GM12891 (cell line): ENCODE measurements at regions not wholly inside any gene's neighbourhood (a gene's known extent, or its start where the extent isn't known, plus 50 kb on each side); places are given as distances from the start of the nearest gene placed in this dataset.

Experiments
- POLR2A ChIP-seq: IDR thresholded peaks from 2 replicates; pipeline ENCODE4 v1.6.1; 2011; ENCODE audit warnings: low read depth, low read length, control low read depth
- POLR2AphosphoS5 ChIP-seq: IDR thresholded peaks from 2 replicates; pipeline ENCODE4 v1.6.1; 2011; ENCODE audit warnings: low read depth, low read length, control low read depth
- TAF1 ChIP-seq: IDR thresholded peaks from 2 replicates; pipeline ENCODE4 v1.6.1; 2011; ENCODE audit warnings: low read depth, low read length, control low read depth

GRCh38 chr6:37579444-37580067 is 79.9 kb upstream of the CCDC167 start:
- TF ChIP-seq POLR2AphosphoS5 (no peak), POLR2A (no peak), TAF1 (no peak)
